ENCODE measurements at regions not wholly inside any gene's neighbourhood (a gene's known extent, or its start where the extent isn't known, plus 50 kb on each side); places are given as distances from the start of the nearest gene placed in this dataset.

- no peak for TF ChIP-seq CTCF (IDR thresholded peaks at IDR 0.05)
- TF ChIP-seq POLR2A (IDR thresholded peaks at IDR 0.05) = no peak
- no peak for TF ChIP-seq POLR2AphosphoS5 (IDR thresholded peaks at IDR 0.05)
These were observed 552.4 kb upstream of the DAB2 start for GRCh38 chr5:39977066-39977655.
